Mesothelial cell of epicardium (in vitro differentiated cells): ENCODE measurements at regions not wholly inside any gene's neighbourhood (a gene's known extent, or its start where the extent isn't known, plus 50 kb on each side); places are given as distances from the start of the nearest gene placed in this dataset.

Source experiments
- DNase-seq, 2 experiments: peaks; one replicate each; pipeline ENCODE4 v3.0.0; 2021; ENCODE audit warnings: low spot score in 2 of 2; ENCODE audit not compliant: unreplicated experiment in 2 of 2
- H3K27ac Mint-ChIP-seq: 2 replicates; pipeline ENCODE4 v1.8.0; 2021; ENCODE audit warnings: mixed read lengths
- H3K27me3 Mint-ChIP-seq: 2 replicates; pipeline ENCODE4 v1.8.0; 2021; ENCODE audit warnings: low read depth, mixed read lengths
- H3K36me3 Mint-ChIP-seq: 2 replicates; pipeline ENCODE4 v1.8.0; 2021; ENCODE audit warnings: mixed read lengths
- H3K4me1 Mint-ChIP-seq: 2 replicates; pipeline ENCODE4 v1.8.0; 2021; ENCODE audit warnings: mixed read lengths
- H3K4me3 Mint-ChIP-seq: 2 replicates; pipeline ENCODE4 v1.8.0; 2021; ENCODE audit warnings: mild to moderate bottlenecking, moderate library complexity, mixed read lengths
- H3K9me3 Mint-ChIP-seq: 2 replicates; pipeline ENCODE4 v1.8.0; 2021; ENCODE audit warnings: mixed read lengths
- TF ChIP-seq, protein P1 (sequence below): fragments of 200-600 bp; sonication (generic); IDR thresholded peaks from one replicate; pipeline ENCODE4 v1.5.0; 2021; ENCODE audit warnings: antibody characterized with exemption; ENCODE audit not compliant: unreplicated experiment

- Mint-ChIP-seq H3K4me1 (no peaks in the 10 kb centered on the region), H3K9me3 (no peaks in the 10 kb centered on the region), H3K27me3 (peaks cover 32% of the 10 kb centered on the region), H3K4me3 (no peak overlapping the region), H3K36me3 (no peaks in the 10 kb centered on the region), H3K27ac (no peak overlapping the region)
- TF ChIP-seq, protein P1, sequence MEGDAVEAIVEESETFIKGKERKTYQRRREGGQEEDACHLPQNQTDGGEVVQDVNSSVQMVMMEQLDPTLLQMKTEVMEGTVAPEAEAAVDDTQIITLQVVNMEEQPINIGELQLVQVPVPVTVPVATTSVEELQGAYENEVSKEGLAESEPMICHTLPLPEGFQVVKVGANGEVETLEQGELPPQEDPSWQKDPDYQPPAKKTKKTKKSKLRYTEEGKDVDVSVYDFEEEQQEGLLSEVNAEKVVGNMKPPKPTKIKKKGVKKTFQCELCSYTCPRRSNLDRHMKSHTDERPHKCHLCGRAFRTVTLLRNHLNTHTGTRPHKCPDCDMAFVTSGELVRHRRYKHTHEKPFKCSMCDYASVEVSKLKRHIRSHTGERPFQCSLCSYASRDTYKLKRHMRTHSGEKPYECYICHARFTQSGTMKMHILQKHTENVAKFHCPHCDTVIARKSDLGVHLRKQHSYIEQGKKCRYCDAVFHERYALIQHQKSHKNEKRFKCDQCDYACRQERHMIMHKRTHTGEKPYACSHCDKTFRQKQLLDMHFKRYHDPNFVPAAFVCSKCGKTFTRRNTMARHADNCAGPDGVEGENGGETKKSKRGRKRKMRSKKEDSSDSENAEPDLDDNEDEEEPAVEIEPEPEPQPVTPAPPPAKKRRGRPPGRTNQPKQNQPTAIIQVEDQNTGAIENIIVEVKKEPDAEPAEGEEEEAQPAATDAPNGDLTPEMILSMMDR: no peak
- DNase-seq: no peak
These were observed 114.9 kb upstream of the AGAP1 start for GRCh38 chr2:235378944-235379343.

DNA sequence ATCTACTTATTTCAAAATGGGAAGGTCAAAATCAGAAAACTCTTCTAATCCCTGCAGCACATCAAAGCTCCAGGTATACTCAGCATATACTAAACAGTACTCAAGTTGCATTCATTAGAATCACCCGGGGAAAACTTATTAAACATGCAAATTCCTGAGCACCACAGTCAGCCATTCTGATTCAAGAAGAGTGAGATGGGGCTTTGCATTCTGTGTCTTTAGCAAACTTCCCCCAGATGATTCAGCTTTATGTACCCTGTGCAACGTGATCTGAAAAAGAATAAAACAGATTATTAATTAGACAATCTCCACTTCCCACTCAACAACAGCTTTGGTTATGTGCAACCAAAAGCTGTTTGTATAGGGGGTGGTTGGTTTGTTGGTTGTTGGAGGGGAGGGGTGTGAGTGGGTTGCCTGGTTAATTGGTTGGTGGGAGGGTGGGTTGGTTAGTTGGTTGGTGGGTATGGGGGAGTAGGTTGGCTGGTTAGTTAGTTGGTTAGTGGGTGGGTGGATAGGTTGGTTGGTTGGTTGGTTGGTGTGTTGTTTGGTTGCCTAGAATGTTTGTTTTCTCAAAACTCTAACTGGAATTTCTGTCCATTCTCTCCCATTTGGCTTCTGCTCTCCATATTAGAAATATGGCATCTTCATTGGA, 112.5 kb upstream of the AGAP1 start:
- no peak overlapping the region for H3K27ac Mint-ChIP-seq
- no peaks in the 10 kb centered on the region for H3K4me1 Mint-ChIP-seq
- H3K36me3 Mint-ChIP-seq: no peaks in the 10 kb centered on the region
- H3K4me3 Mint-ChIP-seq: no peak overlapping the region
- H3K9me3 Mint-ChIP-seq: no peaks in the 10 kb centered on the region
- DNase-seq: no peak
- TF ChIP-seq, protein P1: no peak
- peaks cover 16% of the 10 kb centered on the region for H3K27me3 Mint-ChIP-seq

- H3K36me3 Mint-ChIP-seq: no peaks in the 10 kb centered on the region
- no peak for DNase-seq
- H3K27me3 Mint-ChIP-seq: peaks cover 12% of the 10 kb centered on the region
- H3K27ac Mint-ChIP-seq: no peak overlapping the region
- H3K9me3 Mint-ChIP-seq: no peaks in the 10 kb centered on the region
- H3K4me3 Mint-ChIP-seq: no peak overlapping the region
- TF ChIP-seq, protein P1: no peak
- H3K4me1 Mint-ChIP-seq: no peaks in the 10 kb centered on the region
These were observed 111.7 kb upstream of the AGAP1 start for GRCh38 chr2:235382179-235382578.

DNA sequence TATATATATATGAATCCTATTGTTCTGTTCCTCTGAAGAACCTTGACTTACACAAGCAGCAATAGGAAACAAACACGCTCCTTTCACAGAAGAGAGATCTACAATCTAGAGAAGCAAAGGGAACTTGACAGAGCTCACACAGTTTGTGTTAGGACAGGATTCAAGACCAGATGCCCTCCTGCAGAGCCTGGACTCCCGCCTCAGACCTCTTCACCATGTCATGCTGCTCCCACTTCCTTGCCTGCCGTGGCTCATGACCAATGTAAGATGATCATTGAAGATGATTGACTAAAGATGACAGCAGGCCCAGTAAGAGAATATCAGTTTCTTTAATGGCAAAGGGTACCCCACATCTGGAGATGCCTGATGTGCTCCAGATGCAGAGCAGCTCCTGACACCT, 111.2 kb upstream of the AGAP1 start:
- TF ChIP-seq, protein P1: no peak
- no peak for DNase-seq
- H3K36me3 Mint-ChIP-seq: no peaks in the 10 kb centered on the region
- H3K4me3 Mint-ChIP-seq: no peak overlapping the region
- peaks cover 10% of the 10 kb centered on the region for H3K27me3 Mint-ChIP-seq
- no peak overlapping the region for H3K27ac Mint-ChIP-seq
- peaks cover under 1% of the 10 kb centered on the region for H3K9me3 Mint-ChIP-seq
- no peaks in the 10 kb centered on the region for H3K4me1 Mint-ChIP-seq

- no peaks in the 10 kb centered on the region for H3K4me1 Mint-ChIP-seq
- TF ChIP-seq, protein P1: no peak
- no peaks in the 10 kb centered on the region for H3K36me3 Mint-ChIP-seq
- no peak overlapping the region for H3K4me3 Mint-ChIP-seq
- peaks cover 3% of the 10 kb centered on the region for H3K9me3 Mint-ChIP-seq
- no peak for DNase-seq
- peaks cover 4% of the 10 kb centered on the region for H3K27me3 Mint-ChIP-seq
- H3K27ac Mint-ChIP-seq: no peak overlapping the region
These were observed 110.5 kb upstream of the AGAP1 start for GRCh38 chr2:235383272-235383843.
